ENCODE measurements at regions not wholly inside any gene's neighbourhood (a gene's known extent, or its start where the extent isn't known, plus 50 kb on each side); places are given as distances from the start of the nearest gene placed in this dataset.
"Not testable (repeated sequence)": the region's sequence is repeated elsewhere in the genome, so short reads cannot be mapped to it uniquely, and the experiment has no call there.

DNA sequence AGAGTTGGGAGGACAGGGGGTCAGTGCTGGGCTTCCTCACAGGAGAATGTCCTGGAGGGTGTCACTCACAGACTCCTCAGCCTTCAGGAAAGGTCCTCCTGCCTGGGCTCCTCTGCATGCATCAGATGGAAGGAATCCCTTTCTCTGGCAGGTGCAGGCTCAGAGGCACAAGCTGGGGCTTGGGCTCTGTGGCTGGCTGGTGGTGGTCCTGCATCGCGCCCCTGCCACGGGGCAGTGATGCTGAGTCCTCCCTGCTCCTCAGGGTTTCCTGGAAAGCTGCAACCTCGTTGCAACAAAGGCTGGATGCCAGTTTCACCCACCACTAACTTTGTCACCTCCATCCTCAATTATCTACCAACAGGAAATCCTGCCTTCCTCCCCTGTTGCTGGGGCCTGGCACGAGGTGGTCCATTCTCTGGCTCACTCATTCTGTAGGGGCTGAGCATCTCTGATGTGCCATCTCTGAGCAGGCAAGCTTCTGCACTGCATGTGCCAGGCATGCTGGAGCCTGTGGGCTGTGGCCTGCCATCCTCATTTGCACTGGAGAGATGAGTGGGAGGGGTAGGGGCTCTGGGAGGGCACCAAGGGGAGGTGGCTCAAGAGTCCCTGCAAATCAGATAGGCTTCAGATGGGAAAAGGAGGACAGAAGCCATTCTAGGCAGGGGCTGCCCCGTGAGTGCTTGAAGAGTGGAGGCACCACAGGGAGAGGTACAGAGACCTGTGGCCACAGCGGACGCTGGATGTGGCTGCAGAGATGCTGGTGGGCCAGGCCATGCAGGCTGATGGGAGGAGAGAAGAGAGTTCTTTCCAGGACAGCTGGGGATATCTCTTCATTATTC, 272.6 kb upstream of the HS6ST1 start:
- DNase-seq, result no peak

DNA sequence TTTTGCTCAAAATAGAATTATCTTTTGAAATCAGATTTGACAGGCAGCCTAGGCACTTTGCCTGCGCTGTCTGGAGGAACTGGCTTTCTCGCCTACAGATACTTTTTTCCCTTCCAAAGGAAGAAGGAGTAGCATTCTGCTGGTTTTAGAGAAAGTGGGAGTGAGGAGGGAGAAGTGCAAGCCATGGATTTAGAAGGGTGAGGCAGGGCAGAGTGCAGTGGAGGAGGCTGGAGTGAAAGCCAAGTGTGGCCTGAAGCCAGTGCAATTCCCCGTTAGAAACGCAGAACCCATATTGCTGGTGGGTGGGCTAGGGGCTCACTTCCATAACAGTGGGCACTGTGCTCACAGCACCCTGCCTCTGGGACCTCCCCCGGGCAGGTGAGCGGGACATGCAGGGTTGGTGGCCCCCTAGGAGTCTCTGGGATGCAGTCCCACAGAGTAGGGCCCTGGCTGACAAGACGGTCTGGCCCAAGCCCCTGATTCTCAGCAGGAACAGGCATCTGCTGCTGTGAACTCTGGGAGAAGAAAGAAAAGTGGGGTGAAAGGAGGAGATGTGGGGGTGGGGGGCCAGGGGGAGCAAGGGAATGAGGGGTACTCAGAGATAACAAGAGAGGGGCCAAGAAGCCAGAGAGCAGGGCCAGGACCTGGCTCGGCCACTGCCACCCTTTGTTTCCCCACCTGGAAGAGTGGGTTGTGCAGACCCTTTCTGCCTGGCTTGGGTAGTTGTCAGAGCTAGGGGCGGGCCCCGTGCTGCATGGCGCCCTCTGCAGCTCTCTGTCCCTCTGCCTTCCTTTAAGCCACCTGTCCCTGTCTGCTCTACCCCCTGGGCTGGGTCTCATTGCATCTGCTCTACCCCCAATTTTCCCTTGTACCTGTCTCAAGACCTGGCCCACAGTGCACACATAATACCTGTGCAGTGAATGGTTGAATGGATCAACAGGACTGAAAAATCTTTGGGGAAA, 273.5 kb upstream of the HS6ST1 start:
- no peak for DNase-seq

GRCh38 chr2:128593518-128593878, 274.8 kb upstream of the HS6ST1 start:
- no peak for DNase-seq

DNA sequence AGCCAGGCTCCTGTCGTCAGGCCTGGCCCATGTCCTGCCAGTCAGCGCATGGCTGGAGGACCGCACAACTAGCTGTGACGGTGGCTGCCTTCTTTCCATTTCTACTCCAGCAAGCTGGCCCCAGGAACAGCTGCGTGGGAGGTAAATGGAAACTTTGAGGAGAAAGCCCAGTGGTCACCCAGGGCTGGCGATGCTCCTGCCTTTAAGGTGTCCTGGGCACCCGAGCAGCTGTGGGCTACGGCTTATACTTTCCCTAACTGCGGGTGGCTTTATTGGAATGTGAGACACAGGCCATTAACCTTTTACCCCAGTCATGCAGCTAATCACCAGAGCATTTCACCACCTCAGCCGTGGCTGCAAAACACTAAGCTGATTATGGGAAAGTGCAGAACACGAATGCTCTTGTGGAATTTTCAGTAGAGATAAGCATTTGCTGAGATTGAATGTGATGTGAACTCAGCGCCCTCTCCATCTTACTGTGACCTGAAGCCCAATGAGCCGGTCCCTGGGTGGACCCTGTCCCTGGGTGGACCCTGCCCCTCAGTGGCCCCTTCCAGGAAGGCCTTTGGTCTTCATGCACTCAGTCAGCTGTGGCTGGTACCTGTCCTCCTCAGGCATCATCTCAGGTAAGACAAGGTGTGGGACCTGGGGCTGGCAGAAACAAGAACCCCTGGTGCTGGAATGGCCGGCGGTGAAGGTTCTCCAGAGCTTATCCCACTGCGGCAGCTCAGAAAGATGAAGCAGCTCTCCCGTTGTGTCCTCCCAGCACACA, 275.4 kb upstream of the HS6ST1 start:
- no peak for DNase-seq

DNA sequence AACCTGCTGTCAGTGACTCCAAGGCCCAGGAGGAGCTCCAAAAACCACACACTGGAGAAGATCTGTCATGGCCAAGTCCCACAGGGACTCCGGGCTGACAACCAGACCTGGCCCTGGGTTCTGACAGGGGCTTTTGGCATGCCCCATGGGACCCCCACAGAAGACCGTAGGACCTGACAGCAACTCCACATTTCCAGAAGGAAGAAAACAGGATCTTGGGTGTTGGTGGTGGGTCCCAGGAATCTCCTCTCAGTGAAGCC, 275.9 kb upstream of the HS6ST1 start:
- DNase-seq, result no peak

GRCh38 chr2:128594953-128595677, 276.4 kb upstream of the HS6ST1 start:
- no peak for DNase-seq

- DNase-seq, result no peak
These were observed 277.2 kb upstream of the HS6ST1 start for GRCh38 chr2:128595763-128596395.

DNA sequence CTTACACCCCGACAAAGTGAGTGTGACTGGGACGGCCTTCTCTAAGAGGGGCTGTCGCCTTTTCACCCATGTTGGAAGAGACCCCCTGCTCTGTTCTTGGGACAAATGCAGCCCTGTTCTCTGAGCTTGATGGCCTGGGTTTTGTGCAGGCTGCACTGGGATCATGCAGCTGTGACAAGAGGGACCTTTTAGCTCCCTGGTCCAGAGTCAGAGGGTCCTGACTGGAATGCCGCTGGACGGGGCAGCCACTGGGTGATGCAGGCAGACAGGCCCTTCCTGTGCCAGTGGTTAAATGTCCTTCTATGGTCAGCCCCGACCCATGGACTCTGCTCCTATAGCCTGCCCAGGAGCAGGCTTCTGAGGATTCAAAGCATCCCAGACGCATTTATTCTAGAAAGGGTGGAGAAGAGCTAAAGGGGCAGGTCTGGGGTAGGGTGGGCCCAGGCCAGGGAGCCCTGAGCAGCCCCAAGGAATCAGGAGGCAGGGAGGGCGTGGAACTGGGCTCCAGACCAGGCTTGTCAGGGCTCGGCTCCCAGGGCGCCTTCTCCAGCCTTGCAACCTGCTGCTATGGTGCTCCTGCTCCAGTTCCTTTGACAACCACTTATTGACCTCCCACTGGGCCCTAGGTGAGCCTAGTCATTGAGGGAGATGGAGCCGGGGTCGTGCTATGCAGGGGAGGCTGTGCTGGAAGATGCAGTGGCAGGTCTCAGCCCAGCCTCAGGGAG, 277.9 kb upstream of the HS6ST1 start:
- no peak for DNase-seq

GRCh38 chr2:128597121-128597762, 278.6 kb upstream of the HS6ST1 start:
- DNase-seq, result no peak

- DNase-seq, result not testable (repeated sequence)
These were observed 279.6 kb upstream of the HS6ST1 start for GRCh38 chr2:128598260-128598659.

DNA sequence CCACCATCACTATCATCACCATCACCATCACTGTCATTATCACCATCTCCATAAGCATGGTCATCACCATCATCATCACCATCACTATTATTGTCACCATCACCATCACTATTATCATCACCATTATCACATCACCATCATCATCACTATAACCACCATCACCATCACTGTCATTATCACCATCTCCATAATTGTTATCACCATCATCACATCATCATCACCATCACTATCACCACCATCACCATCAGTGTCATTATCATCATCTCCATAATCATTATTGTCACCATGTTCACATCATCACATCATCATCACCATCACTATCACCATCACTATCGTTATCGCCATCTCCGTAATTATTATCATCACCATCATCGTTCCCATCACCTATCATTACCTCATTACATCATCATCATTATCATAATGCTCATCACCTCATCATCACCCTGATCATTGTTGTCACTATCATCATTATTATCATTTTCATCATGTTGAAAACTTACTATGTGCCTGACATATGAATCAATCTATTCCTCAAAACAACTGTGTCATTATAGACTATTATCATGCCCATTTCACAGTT, 280.3 kb upstream of the HS6ST1 start:
- no peak for DNase-seq

DNA sequence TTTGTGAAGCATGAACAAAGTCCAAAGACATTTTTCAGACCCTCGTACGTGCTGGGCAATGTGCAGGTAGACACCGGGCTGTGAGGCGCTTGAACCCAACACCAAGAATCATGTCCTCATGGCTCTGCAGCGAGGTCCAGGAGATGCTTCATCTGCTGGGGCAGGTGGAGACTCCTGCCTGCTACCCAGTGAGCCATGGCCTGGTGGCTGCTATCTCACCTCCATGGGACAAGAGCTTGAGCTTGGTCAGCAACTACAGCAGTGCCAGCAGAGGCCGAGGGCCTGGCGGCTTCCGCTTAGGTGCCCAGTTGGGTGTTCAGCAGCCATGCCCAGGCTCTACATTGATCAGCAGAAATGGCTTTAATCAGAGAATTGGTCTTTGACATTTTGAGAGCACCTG, 281.0 kb upstream of the HS6ST1 start:
- no peak for DNase-seq

GRCh38 chr2:128600581-128601297, 282.1 kb upstream of the HS6ST1 start:
- no peak for DNase-seq

GRCh38 chr2:128601298-128602037, 282.8 kb upstream of the HS6ST1 start:
- DNase-seq, result no peak

GRCh38 chr2:128602038-128602698, 283.5 kb upstream of the HS6ST1 start:
- no peak for DNase-seq

DNA sequence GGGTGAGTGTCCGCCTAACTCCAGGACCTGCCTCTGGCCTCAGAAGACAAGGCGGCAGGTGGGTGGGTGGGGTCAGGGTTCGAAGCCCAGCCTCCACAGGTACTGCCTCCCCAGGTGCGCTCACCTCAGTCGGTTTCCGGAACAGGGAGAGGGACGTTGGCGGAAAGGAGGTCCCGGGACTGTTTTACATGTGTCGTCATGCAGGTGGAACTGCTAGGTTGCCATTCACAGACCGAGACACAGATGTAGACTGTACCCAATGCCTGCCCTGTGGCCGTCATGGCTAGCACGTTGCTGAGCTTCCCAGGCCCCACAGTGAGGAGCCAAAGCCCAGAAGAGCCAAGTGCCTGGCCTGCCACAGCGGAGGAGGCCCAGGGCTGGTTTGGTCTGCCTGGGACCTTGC, 284.0 kb upstream of the HS6ST1 start:
- no peak for DNase-seq

DNA sequence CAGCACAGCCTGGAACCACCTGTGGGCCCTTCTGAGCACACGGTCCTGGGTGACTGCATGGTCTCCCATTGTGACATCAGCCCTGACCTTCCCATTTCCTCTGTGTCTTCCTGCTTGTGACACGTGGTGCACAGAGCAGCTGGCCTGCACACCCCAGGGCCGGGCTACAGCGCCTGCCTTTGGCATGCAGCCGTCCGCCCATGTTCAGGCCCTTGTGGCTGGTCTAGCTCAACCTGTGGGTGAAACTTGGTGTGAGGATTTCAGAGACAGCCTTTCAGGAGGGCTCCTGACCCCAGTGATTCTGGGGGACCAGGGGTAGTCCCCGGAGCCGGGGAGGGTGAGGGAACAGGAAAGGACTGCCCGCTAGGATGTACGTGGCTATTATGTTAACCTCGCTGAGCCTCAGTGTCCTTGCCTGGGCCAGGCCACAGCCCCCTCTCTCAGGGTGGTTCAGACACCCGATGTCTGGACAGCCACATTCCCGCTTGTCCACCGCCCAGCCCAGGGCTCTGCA, 284.8 kb upstream of the HS6ST1 start:
- DNase-seq, result no peak

GRCh38 chr2:128604045-128604444, 285.4 kb upstream of the HS6ST1 start:
- DNase-seq, result no peak

All from AML-193 (cell line).